ENCODE measurements at regions not wholly inside any gene's neighbourhood (a gene's known extent, or its start where the extent isn't known, plus 50 kb on each side); places are given as distances from the start of the nearest gene placed in this dataset.

DNA sequence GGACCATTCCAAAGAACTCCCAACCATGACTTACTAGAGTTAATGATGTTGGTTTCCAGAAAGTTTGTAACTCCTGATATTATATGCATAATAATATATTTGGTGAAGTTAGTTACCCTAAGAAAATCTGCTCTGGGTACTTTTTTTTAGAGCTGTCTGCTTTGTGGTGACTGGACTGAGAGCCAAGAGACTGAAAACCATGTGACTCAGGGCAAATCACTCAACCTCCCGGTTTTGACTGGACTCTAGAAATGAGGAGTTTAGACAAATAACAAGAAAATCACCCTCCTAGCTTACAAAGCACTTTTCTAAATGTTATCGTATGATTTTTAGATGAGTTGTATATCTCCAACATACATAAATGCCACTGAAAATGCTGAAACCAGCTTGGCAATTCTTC is 138.3 kb upstream of the RND3 start:
- H3K36me3 ChIP-seq (ENCODE audit: control insufficient read depth, insufficient read depth, low read length): no peaks in the 10 kb centered on the region
- no peaks in the 10 kb centered on the region for H3K27me3 ChIP-seq (replicated peaks; ENCODE audit: control insufficient read depth, insufficient read depth, low read length, poor library complexity, severe bottlenecking)
- H3K27ac ChIP-seq (ENCODE audit: insufficient read depth, low read length, poor library complexity, severe bottlenecking): no peak overlapping the region
- H3K4me3 ChIP-seq (ENCODE audit: insufficient read depth, low read depth, low read length, poor library complexity, severe bottlenecking): no peak overlapping the region
- H3K9me3 ChIP-seq (ENCODE audit: control insufficient read depth, low read length): no peaks in the 10 kb centered on the region
- no peaks in the 10 kb centered on the region for H3K4me1 ChIP-seq (ENCODE audit: control insufficient read depth, insufficient read depth, low read length, poor library complexity, severe bottlenecking)
- DNase-seq: no peak

DNA sequence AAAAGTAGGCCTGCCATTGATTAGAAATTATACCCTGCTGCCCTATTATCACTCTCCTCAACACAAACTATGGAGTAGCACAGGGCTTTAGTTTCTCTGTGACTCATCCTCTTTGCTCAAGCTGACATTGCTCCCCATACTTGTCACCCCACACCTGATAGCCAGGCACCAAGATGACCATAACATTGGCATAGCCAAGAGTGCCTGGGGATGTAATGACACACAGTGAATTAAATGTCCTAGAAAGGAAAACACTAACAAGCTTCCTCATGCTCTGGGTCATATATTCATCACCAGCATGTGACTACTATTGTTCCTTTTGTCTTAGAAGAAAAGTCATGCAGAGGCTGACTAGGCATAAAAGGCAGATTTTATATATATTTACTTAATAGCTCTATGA is 137.8 kb upstream of the RND3 start:
- H3K4me1 ChIP-seq (ENCODE audit: control insufficient read depth, insufficient read depth, low read length, poor library complexity, severe bottlenecking): no peaks in the 10 kb centered on the region
- no peaks in the 10 kb centered on the region for H3K36me3 ChIP-seq (ENCODE audit: control insufficient read depth, insufficient read depth, low read length)
- no peaks in the 10 kb centered on the region for H3K27me3 ChIP-seq (replicated peaks; ENCODE audit: control insufficient read depth, insufficient read depth, low read length, poor library complexity, severe bottlenecking)
- DNase-seq: no peak
- no peaks in the 10 kb centered on the region for H3K9me3 ChIP-seq (ENCODE audit: control insufficient read depth, low read length)
- no peak overlapping the region for H3K4me3 ChIP-seq (ENCODE audit: insufficient read depth, low read depth, low read length, poor library complexity, severe bottlenecking)
- no peak overlapping the region for H3K27ac ChIP-seq (ENCODE audit: insufficient read depth, low read length, poor library complexity, severe bottlenecking)

DNA sequence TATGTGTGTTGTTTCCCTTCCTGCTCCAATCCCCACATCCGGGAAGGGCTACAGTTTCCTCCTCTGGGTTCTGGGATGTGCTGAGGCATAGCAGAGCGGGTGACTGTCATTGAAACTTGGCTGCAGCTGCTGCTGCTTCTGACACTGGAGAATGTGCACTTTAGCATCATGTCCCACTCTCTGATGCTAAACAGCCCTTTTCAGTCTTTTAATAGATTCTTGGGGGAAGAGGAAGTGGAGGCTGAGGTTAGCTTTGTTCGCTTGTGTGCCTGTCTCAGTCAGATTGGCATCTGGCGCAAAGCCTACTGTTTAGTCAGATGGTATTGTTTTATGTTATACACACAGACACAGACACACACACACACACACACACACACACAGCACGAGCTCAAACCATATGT is 136.5 kb upstream of the RND3 start:
- no peak overlapping the region for H3K27ac ChIP-seq (ENCODE audit: insufficient read depth, low read length, poor library complexity, severe bottlenecking)
- DNase-seq: no peak
- H3K27me3 ChIP-seq (replicated peaks; ENCODE audit: control insufficient read depth, insufficient read depth, low read length, poor library complexity, severe bottlenecking): no peaks in the 10 kb centered on the region
- H3K9me3 ChIP-seq (ENCODE audit: control insufficient read depth, low read length): no peaks in the 10 kb centered on the region
- H3K36me3 ChIP-seq (ENCODE audit: control insufficient read depth, insufficient read depth, low read length): no peaks in the 10 kb centered on the region
- no peaks in the 10 kb centered on the region for H3K4me1 ChIP-seq (ENCODE audit: control insufficient read depth, insufficient read depth, low read length, poor library complexity, severe bottlenecking)
- no peak overlapping the region for H3K4me3 ChIP-seq (ENCODE audit: insufficient read depth, low read depth, low read length, poor library complexity, severe bottlenecking)

DNA sequence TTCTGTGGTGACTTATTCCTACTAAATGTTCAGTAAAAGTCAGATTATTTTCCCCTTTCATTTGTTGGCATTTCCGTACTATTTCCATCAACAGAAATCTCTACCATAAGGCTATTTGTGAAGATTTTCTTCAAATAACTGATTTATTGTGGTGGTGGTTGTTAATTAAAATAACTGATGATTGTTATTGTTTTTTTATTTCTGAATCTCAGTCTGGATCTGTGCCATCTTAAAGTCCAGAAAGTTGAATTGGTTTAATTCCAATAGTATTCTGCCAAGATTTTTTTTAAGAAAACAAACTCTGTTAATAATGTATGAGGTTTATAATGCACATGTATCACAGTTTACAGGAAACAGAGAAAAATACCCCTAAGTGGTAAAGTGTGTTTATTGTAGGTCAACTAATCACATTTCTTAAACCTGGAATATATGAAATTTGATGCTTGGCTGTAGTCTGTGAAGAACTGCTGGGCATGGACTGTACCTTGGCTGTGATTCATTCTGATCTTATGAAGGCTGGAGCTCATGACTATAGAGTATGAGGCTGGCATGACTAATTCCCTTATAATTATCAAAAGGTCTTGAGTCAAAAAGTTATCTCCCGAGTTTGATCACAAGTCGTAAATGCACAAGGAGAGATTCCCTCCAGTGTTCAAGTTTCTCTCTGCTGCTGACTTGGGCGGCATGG is 134.2 kb upstream of the RND3 start:
- Histone ChIP-seq H3K36me3 (ENCODE audit: control insufficient read depth, insufficient read depth, low read length) (no peaks in the 10 kb centered on the region), H3K27me3 (replicated peaks; ENCODE audit: control insufficient read depth, insufficient read depth, low read length, poor library complexity, severe bottlenecking) (no peaks in the 10 kb centered on the region), H3K4me1 (ENCODE audit: control insufficient read depth, insufficient read depth, low read length, poor library complexity, severe bottlenecking) (no peaks in the 10 kb centered on the region), H3K9me3 (ENCODE audit: control insufficient read depth, low read length) (no peaks in the 10 kb centered on the region), H3K27ac (ENCODE audit: insufficient read depth, low read length, poor library complexity, severe bottlenecking) (no peak overlapping the region), H3K4me3 (ENCODE audit: insufficient read depth, low read depth, low read length, poor library complexity, severe bottlenecking) (no peak overlapping the region)
- DNase-seq: no peak

DNA sequence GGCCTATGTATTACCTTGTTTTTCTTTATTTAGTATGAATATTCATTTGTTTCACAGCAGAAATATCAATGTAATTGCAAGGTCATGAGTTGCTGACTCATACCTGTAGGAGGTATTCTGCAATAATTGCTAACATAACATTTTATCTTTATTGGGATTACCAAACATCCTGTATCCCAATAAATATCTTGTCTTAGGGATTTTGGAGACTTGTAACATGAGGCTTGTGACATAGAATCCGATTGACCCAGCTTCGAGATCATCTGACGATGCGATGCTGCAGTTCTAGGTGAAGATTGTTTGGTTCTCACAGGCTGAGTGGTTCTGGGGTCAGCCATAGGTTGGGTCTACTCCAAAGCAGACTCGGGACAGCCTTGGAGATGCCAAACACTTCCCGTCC is 133.4 kb upstream of the RND3 start:
- H3K4me1 ChIP-seq (ENCODE audit: control insufficient read depth, insufficient read depth, low read length, poor library complexity, severe bottlenecking): no peaks in the 10 kb centered on the region
- no peaks in the 10 kb centered on the region for H3K9me3 ChIP-seq (ENCODE audit: control insufficient read depth, low read length)
- H3K27me3 ChIP-seq (replicated peaks; ENCODE audit: control insufficient read depth, insufficient read depth, low read length, poor library complexity, severe bottlenecking): no peaks in the 10 kb centered on the region
- H3K4me3 ChIP-seq (ENCODE audit: insufficient read depth, low read depth, low read length, poor library complexity, severe bottlenecking): no peak overlapping the region
- H3K27ac ChIP-seq (ENCODE audit: insufficient read depth, low read length, poor library complexity, severe bottlenecking): no peak overlapping the region
- DNase-seq: no peak
- no peaks in the 10 kb centered on the region for H3K36me3 ChIP-seq (ENCODE audit: control insufficient read depth, insufficient read depth, low read length)

DNA sequence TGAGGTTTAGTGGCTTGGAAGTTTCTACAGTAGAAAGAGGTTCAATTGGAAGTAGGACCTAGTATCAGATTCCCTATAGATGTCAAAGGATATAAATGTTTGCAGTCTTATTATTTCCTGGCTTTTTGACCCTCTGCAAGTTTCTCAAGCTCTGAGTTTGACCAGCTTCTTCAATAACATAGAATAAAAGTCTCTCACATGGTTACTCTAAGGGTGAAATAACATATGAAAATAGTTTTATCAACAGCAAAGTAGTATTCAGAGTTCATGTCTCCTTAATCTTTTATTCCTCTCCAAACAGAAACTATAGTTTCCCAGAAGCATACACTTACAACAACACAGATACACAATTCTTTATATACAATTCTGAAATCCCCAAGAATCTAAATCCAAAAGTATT is 132.9 kb upstream of the RND3 start:
- Histone ChIP-seq H3K36me3 (ENCODE audit: control insufficient read depth, insufficient read depth, low read length) (no peaks in the 10 kb centered on the region), H3K27me3 (replicated peaks; ENCODE audit: control insufficient read depth, insufficient read depth, low read length, poor library complexity, severe bottlenecking) (no peaks in the 10 kb centered on the region), H3K4me1 (ENCODE audit: control insufficient read depth, insufficient read depth, low read length, poor library complexity, severe bottlenecking) (no peaks in the 10 kb centered on the region), H3K4me3 (ENCODE audit: insufficient read depth, low read depth, low read length, poor library complexity, severe bottlenecking) (no peak overlapping the region), H3K9me3 (ENCODE audit: control insufficient read depth, low read length) (no peaks in the 10 kb centered on the region), H3K27ac (ENCODE audit: insufficient read depth, low read length, poor library complexity, severe bottlenecking) (no peak overlapping the region)
- DNase-seq: no peak

DNA sequence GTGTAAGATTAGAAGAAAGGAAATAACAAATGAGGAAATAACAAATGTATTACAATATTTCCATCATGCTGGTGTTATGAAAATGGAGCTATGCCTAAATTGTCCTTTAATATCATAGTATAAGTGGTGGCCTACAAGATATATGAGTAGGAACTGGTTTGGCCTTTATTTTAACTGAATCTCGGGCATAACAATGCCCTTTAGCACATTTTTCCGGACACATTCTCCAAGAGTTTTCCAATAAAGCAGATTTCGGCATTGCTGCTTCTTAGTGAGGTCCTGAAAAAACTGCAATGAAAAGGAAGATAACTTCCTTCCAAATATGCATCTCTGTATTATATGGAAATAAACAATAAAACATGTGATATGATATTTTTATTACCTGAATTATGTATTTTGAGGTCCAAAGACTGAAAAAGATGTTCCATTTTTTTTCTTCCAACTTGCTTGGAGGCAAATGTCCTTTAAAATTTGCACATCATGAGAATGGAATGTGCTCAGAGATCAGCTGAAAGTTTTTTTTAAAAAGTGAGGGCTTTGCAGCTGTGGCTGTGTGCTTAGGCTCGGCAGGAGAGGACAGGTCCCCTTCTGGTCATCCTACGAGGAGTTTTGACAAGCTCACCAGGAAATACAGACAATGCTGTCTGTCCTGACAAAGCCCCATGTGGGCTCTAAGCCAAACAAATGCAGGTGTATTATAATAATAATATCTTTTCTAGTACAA is 132.3 kb upstream of the RND3 start:
- DNase-seq: no peak
- Histone ChIP-seq H3K4me3 (ENCODE audit: insufficient read depth, low read depth, low read length, poor library complexity, severe bottlenecking) (no peak overlapping the region), H3K27me3 (replicated peaks; ENCODE audit: control insufficient read depth, insufficient read depth, low read length, poor library complexity, severe bottlenecking) (no peaks in the 10 kb centered on the region), H3K9me3 (ENCODE audit: control insufficient read depth, low read length) (no peaks in the 10 kb centered on the region), H3K36me3 (ENCODE audit: control insufficient read depth, insufficient read depth, low read length) (no peaks in the 10 kb centered on the region), H3K4me1 (ENCODE audit: control insufficient read depth, insufficient read depth, low read length, poor library complexity, severe bottlenecking) (no peaks in the 10 kb centered on the region), H3K27ac (ENCODE audit: insufficient read depth, low read length, poor library complexity, severe bottlenecking) (no peak overlapping the region)

DNA sequence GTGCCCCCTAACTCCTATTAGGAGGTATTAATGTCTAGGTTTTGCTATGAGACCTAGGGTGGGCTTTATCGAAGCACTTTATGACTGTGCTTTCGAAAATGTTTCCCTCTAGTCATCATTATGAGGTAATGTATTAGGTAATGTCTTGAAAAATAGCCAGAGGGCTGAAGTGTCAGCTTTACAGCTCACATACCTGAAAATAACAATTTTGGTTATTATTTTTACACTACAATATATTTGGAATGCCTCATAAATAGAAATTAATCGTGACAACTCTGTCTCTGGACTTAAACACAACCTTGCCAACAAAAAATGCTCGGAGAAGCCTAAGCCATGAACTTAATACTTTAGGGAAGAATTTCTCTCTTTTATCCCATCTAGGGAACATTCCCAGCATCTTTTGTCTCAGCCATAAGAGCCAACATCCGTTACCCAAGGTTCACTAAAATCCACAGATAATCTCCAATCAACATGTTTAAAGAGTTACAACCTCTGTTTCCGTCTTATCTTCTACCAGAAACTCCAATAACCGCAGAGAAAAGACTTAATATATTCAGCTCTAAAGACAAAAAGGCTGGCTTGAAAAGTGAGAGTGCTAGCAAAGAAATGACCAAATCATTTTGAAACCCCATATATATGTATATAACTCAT is 130.9 kb upstream of the RND3 start:
- no peak overlapping the region for H3K27ac ChIP-seq (ENCODE audit: insufficient read depth, low read length, poor library complexity, severe bottlenecking)
- H3K36me3 ChIP-seq (ENCODE audit: control insufficient read depth, insufficient read depth, low read length): no peaks in the 10 kb centered on the region
- no peak for DNase-seq
- no peaks in the 10 kb centered on the region for H3K9me3 ChIP-seq (ENCODE audit: control insufficient read depth, low read length)
- H3K27me3 ChIP-seq (replicated peaks; ENCODE audit: control insufficient read depth, insufficient read depth, low read length, poor library complexity, severe bottlenecking): no peaks in the 10 kb centered on the region
- no peaks in the 10 kb centered on the region for H3K4me1 ChIP-seq (ENCODE audit: control insufficient read depth, insufficient read depth, low read length, poor library complexity, severe bottlenecking)
- no peak overlapping the region for H3K4me3 ChIP-seq (ENCODE audit: insufficient read depth, low read depth, low read length, poor library complexity, severe bottlenecking)

DNA sequence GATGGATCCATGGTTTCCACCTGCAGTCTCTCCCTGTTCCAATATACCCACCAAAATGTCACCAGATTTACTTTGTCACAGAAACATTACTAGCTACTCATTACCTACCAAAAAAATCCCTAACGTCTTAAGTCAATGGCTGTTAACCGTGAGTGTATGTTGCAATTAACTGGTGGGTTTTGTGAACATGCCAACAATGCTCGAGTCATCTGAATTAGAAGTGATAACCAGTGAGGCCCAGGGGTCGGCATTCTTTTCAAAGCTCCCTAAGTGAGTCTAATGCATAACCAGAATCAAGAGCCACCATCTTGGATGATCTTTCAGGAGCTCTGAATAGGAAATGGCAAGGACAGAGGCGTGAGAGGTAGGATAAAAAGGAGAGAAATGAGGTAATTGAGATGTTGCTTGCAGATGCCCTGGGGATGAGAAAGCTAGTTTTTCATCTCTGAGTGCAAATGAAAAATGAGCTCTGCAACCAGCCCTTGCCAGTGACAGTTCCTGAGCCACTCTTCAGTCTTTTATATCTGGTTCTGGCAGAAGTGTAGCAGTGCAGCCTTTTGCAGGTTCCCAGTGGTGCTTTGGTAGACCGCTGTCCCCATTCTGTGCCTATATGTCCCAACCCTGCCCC is 130.0 kb upstream of the RND3 start:
- H3K4me1 ChIP-seq (ENCODE audit: control insufficient read depth, insufficient read depth, low read length, poor library complexity, severe bottlenecking): no peaks in the 10 kb centered on the region
- no peak overlapping the region for H3K27ac ChIP-seq (ENCODE audit: insufficient read depth, low read length, poor library complexity, severe bottlenecking)
- no peaks in the 10 kb centered on the region for H3K27me3 ChIP-seq (replicated peaks; ENCODE audit: control insufficient read depth, insufficient read depth, low read length, poor library complexity, severe bottlenecking)
- no peak overlapping the region for H3K4me3 ChIP-seq (ENCODE audit: insufficient read depth, low read depth, low read length, poor library complexity, severe bottlenecking)
- no peaks in the 10 kb centered on the region for H3K36me3 ChIP-seq (ENCODE audit: control insufficient read depth, insufficient read depth, low read length)
- H3K9me3 ChIP-seq (ENCODE audit: control insufficient read depth, low read length): no peaks in the 10 kb centered on the region
- no peak for DNase-seq

All from effector memory CD4-positive, alpha-beta T cell (primary cell).